ENCODE measurements at regions not wholly inside any gene's neighbourhood (a gene's known extent, or its start where the extent isn't known, plus 50 kb on each side); places are given as distances from the start of the nearest gene placed in this dataset.

DNA sequence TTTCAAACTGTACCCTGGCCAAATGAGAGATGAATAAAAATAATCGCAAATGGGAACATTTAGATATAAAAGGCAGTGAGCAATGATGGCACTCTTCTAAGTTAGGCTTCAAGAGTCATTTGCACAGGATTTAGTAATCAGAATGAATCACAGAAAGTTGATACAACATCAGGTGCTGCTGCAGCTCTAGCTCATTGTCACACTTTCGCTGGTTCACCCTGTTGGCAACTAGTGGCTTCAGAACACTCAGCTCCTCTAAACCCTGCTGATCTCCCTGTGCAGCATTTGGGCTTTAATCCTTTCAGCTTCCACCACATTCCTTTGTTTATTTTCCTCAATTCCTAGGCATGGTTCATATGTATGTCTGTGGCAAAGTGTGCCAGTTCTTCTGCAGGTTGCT, 2071.2 kb upstream of the CDH6 start:
- H3K4me1 ChIP-seq (ENCODE audit: control insufficient read depth in 1 of 2, low read depth in 2 of 2), result no peaks in the 10 kb centered on the region
- no peak for DNase-seq (ENCODE audit: low spot score)
- TF ChIP-seq CTCF (IDR thresholded peaks at IDR 0.05), result no peak
- no peak overlapping the region for H3K4me3 ChIP-seq
- H3K27me3 ChIP-seq (replicated peaks; ENCODE audit: insufficient read depth), result no peaks in the 10 kb centered on the region
- H3K36me3 ChIP-seq, result no peaks in the 10 kb centered on the region
- no peak for ATAC-seq (ENCODE audit: insufficient number of reproducible peaks, low FRiP score, low read depth)
- no peaks in the 10 kb centered on the region for H3K9me3 ChIP-seq
- no peak overlapping the region for H3K27ac ChIP-seq

DNA sequence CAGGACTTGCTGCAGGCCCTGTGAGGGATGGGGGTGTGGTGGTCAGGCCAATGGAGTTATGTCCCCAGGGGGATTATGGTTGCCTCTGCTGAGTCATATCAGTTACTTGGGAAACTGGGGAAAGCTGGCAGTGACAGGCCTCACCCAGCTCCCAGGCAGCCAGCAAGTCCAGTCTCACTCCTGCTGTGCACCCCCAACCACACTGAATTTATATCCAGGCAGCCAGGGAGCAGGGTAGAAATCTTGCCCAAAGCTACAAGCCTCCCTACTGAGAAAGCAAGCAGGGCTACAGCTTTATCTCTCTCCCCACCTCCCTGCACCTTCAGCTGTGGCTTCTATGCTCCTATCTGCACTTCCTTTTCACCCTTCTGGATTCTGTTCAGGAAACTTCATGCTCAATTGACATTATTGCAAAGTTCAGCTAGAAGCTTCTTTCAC, 2076.0 kb upstream of the CDH9 start:
- Histone ChIP-seq H3K36me3 (no peaks in the 10 kb centered on the region), H3K27ac (no peak overlapping the region), H3K4me1 (ENCODE audit: control insufficient read depth in 1 of 2, low read depth in 2 of 2) (no peaks in the 10 kb centered on the region), H3K27me3 (replicated peaks; ENCODE audit: insufficient read depth) (no peaks in the 10 kb centered on the region), H3K4me3 (no peak overlapping the region), H3K9me3 (no peaks in the 10 kb centered on the region)
- no peak for DNase-seq (ENCODE audit: low spot score)
- ATAC-seq (ENCODE audit: insufficient number of reproducible peaks, low FRiP score, low read depth), result no peak
- TF ChIP-seq CTCF (IDR thresholded peaks at IDR 0.05), result no peak

- no peaks in the 10 kb centered on the region for H3K4me1 ChIP-seq (ENCODE audit: control insufficient read depth in 1 of 2, low read depth in 2 of 2)
- H3K27me3 ChIP-seq (replicated peaks; ENCODE audit: insufficient read depth), result no peaks in the 10 kb centered on the region
- no peaks in the 10 kb centered on the region for H3K9me3 ChIP-seq
- H3K36me3 ChIP-seq, result no peaks in the 10 kb centered on the region
- no peak for TF ChIP-seq CTCF (IDR thresholded peaks at IDR 0.05)
- no peak for DNase-seq (ENCODE audit: low spot score)
- no peak for ATAC-seq (ENCODE audit: insufficient number of reproducible peaks, low FRiP score, low read depth)
- H3K27ac ChIP-seq, result no peak overlapping the region
- H3K4me3 ChIP-seq, result no peak overlapping the region
These were observed 2075.1 kb upstream of the CDH9 start for GRCh38 chr5:29113516-29113915.

DNA sequence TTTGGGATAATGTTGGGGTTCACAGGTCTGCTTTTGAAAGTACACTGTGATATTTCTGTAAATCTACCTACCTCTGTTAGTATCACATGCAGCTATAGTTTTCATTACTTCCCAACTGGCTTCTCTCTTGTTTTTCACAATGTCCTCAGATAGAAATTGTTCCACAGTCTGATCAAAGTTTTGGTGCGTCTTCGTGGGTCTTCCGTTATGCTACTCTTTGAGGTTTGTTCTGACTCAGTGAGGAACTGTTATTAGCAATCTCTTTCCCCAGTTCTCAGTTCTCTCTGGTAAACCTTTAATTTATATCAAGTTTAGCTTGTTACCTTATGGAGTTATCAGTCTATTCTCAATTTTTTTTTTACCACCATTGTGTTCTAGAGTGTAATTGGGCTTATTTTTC, 2061.2 kb upstream of the CDH9 start:
- Histone ChIP-seq H3K27me3 (replicated peaks; ENCODE audit: insufficient read depth) (no peaks in the 10 kb centered on the region), H3K9me3 (no peaks in the 10 kb centered on the region), H3K4me1 (ENCODE audit: control insufficient read depth in 1 of 2, low read depth in 2 of 2) (no peaks in the 10 kb centered on the region), H3K4me3 (no peak overlapping the region), H3K36me3 (no peaks in the 10 kb centered on the region), H3K27ac (no peak overlapping the region)
- no peak for DNase-seq (ENCODE audit: low spot score)
- ATAC-seq (ENCODE audit: insufficient number of reproducible peaks, low FRiP score, low read depth), result no peak
- TF ChIP-seq CTCF (IDR thresholded peaks at IDR 0.05), result no peak

DNA sequence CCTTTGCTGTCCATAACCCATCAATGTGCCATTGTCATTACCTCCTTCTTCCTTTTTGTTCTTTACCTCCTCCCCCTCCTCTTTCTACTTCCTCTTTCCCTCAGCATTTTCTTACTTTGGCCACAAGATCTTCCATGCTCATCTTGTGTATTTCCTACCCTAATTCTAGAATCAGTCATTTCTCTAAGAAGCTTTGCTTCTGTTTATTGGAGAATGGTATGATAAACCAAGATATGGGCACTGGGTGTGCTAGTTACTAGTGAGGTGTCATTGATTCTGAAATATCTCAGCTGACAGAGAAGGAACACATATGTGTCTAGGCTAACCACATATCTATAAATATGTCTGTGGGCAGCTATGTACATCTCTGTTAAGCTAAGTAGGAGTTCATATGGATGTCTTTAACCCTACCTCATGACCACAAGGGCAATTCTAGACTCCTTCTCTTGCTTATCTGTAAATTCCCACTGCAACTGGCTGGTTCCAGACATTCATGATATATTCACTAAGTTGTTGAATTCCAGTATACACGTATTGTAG, 2051.3 kb upstream of the CDH9 start:
- no peak for TF ChIP-seq CTCF (IDR thresholded peaks at IDR 0.05)

More for the DNA sequence above, 2051.3 kb upstream of the CDH9 start:
- Histone ChIP-seq H3K9me3 (no peaks in the 10 kb centered on the region), H3K27me3 (replicated peaks; ENCODE audit: insufficient read depth) (no peaks in the 10 kb centered on the region), H3K4me1 (ENCODE audit: control insufficient read depth in 1 of 2, low read depth in 2 of 2) (no peaks in the 10 kb centered on the region), H3K4me3 (no peak overlapping the region), H3K27ac (no peak overlapping the region), H3K36me3 (no peaks in the 10 kb centered on the region)
- DNase-seq (ENCODE audit: low spot score), result no peak
- no peak for ATAC-seq (ENCODE audit: insufficient number of reproducible peaks, low FRiP score, low read depth)
